HepG2 (cell line): ENCODE measurements at regions not wholly inside any gene's neighbourhood (a gene's known extent, or its start where the extent isn't known, plus 50 kb on each side); places are given as distances from the start of the nearest gene placed in this dataset.

ENCODE experiments used
- AGO1 ChIP-seq: fragments of 200-400 bp; formaldehyde crosslinking; IDR thresholded peaks from 2 replicates; pipeline ENCODE4 v1.6.1; 2017; ENCODE audit warnings: mild to moderate bottlenecking, low read depth, low read length, moderate library complexity; ENCODE audit not compliant: poor library complexity, severe bottlenecking
- CBX1 ChIP-seq: IDR thresholded peaks from one replicate; pipeline ENCODE4 v1.6.1; 2016; ENCODE audit warnings: antibody characterized with exemption, low read depth
- EZH2 ChIP-seq: conservative IDR thresholded peaks from 2 replicates; pipeline ENCODE4 v1.6.1; 2012; ENCODE audit warnings: mild to moderate bottlenecking, low read depth, low read length, moderate library complexity
- FOXM1 ChIP-seq: sonication (generic); formaldehyde crosslinking; IDR thresholded peaks from 2 replicates; pipeline ENCODE4 v1.5.0; 2020; ENCODE audit warnings: missing genetic modification reagents
- GZF1 ChIP-seq: sonication (generic); formaldehyde crosslinking; IDR thresholded peaks from 2 replicates; pipeline ENCODE4 v1.5.1; 2020; ENCODE audit warnings: mild to moderate bottlenecking, missing genetic modification reagents
- MAFK ChIP-seq, 2 experiments: IDR thresholded peaks in 1 of 2; conservative IDR thresholded peaks in 1 of 2; 2 replicates each; pipeline ENCODE4 v1.6.1; 2011; ENCODE audit warnings: improper control_type of control experiment in 2 of 2, low read length in 2 of 2
- NCOA2 ChIP-seq: sonication (generic); formaldehyde crosslinking; IDR thresholded peaks from 2 replicates; pipeline ENCODE4 v1.8.0; 2022; ENCODE audit warnings: inconsistent platforms
- REPIN1 ChIP-seq: sonication (generic); formaldehyde crosslinking; IDR thresholded peaks from 2 replicates; pipeline ENCODE4 v1.8.0; 2022; ENCODE audit warnings: missing genetic modification reagents, low read depth, mild to moderate bottlenecking, borderline replicate concordance
- SIN3A ChIP-seq: IDR thresholded peaks from 2 replicates; pipeline ENCODE4 v1.6.1; 2011; ENCODE audit warnings: low read depth, mild to moderate bottlenecking, control low read depth, low read length, borderline replicate concordance
- ZC3H4 ChIP-seq: sonication (generic); formaldehyde crosslinking; IDR thresholded peaks from 2 replicates; pipeline ENCODE4 v1.4.0; 2020; ENCODE audit warnings: missing genetic modification reagents, borderline replicate concordance
- ZFP41 ChIP-seq: sonication (generic); formaldehyde crosslinking; IDR thresholded peaks from 2 replicates; pipeline ENCODE4 v1.4.0; 2020; ENCODE audit warnings: mild to moderate bottlenecking, missing genetic modification reagents, borderline replicate concordance
- ZNF292 ChIP-seq: sonication (generic); formaldehyde crosslinking; IDR thresholded peaks from 2 replicates; pipeline ENCODE4 v1.8.1; 2022; ENCODE audit warnings: mild to moderate bottlenecking, low read depth, missing genetic modification reagents, borderline replicate concordance
- ZNF34 ChIP-seq: sonication (generic); formaldehyde crosslinking; IDR thresholded peaks from 2 replicates; pipeline ENCODE4 v1.4.0; 2020; ENCODE audit warnings: mild to moderate bottlenecking, missing genetic modification reagents, borderline replicate concordance
- ZNF446 ChIP-seq: sonication (generic); formaldehyde crosslinking; IDR thresholded peaks from 2 replicates; pipeline ENCODE4 v1.5.0; 2020; ENCODE audit warnings: mild to moderate bottlenecking, missing genetic modification reagents
- ZNF607 ChIP-seq: sonication (generic); formaldehyde crosslinking; IDR thresholded peaks from 2 replicates; pipeline ENCODE4 v1.5.1; 2020; ENCODE audit warnings: missing genetic modification reagents, mild to moderate bottlenecking, borderline replicate concordance
- ZNF83 ChIP-seq: sonication (generic); formaldehyde crosslinking; IDR thresholded peaks from 2 replicates; pipeline ENCODE4 v1.4.0; 2020; ENCODE audit warnings: missing genetic modification reagents, mild to moderate bottlenecking, borderline replicate concordance
- TF ChIP-seq, protein P1 (sequence below): sonication (generic); formaldehyde crosslinking; IDR thresholded peaks from 2 replicates; pipeline ENCODE4 v1.8.0; 2022; ENCODE audit warnings: mild to moderate bottlenecking, missing genetic modification reagents
- TF ChIP-seq, protein P2 (sequence below): sonication (generic); formaldehyde crosslinking; IDR thresholded peaks from 2 replicates; pipeline ENCODE4 v1.4.0; 2020; ENCODE audit warnings: missing genetic modification reagents
- TF ChIP-seq, protein P3 (sequence below): sonication (generic); formaldehyde crosslinking; IDR thresholded peaks from 2 replicates; pipeline ENCODE4 v1.5.0; 2020; ENCODE audit warnings: missing genetic modification reagents
- TF ChIP-seq, protein P4 (sequence below): sonication (generic); formaldehyde crosslinking; IDR thresholded peaks from 2 replicates; pipeline ENCODE4 v1.4.0; 2020; ENCODE audit warnings: mild to moderate bottlenecking, missing genetic modification reagents
- TF ChIP-seq, protein P5 (sequence below): IDR thresholded peaks from 2 replicates; pipeline ENCODE4 v1.6.1; 2016; ENCODE audit warnings: missing compliant biosample characterization, missing genetic modification reagents, borderline replicate concordance
- TF ChIP-seq, protein P6 (sequence below): sonication (generic); formaldehyde crosslinking; IDR thresholded peaks from 2 replicates; pipeline ENCODE4 v1.4.0; 2020; ENCODE audit warnings: mild to moderate bottlenecking, missing genetic modification reagents
- TF ChIP-seq, protein P7 (sequence below): IDR thresholded peaks from 2 replicates; pipeline ENCODE4 v1.6.1; 2012; ENCODE audit warnings: inconsistent platforms
- TF ChIP-seq, protein P8 (sequence below): sonication (generic); formaldehyde crosslinking; IDR thresholded peaks from 2 replicates; pipeline ENCODE4 v1.4.0; 2020; ENCODE audit warnings: missing genetic modification reagents

DNA sequence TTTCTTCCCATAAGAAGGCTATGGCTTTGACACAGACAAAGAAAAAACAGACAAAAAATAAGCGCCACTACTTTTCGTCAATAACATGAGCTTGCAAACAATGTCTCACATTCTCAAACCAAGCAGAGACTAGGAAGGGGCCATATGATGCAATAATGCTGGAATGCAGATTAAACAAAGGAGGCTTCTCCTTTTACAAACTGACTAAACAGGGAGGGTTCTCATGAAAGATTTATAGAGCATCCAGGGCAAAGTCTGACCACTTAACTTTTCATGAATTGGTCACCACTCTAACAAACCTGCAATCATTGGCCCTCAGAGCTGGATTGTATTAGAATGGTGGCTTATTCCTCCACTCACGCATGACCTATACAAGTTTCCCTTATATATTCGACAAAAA lies 663.3 kb upstream of the CHAC2 start (continued):
- TF ChIP-seq, protein P1, sequence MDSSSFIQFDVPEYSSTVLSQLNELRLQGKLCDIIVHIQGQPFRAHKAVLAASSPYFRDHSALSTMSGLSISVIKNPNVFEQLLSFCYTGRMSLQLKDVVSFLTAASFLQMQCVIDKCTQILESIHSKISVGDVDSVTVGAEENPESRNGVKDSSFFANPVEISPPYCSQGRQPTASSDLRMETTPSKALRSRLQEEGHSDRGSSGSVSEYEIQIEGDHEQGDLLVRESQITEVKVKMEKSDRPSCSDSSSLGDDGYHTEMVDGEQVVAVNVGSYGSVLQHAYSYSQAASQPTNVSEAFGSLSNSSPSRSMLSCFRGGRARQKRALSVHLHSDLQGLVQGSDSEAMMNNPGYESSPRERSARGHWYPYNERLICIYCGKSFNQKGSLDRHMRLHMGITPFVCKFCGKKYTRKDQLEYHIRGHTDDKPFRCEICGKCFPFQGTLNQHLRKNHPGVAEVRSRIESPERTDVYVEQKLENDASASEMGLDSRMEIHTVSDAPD (CRISPR knock-in tag), result no peak
- TF ChIP-seq CBX1 (no peak), ZNF292 (CRISPR knock-in tag) (no peak), REPIN1 (CRISPR knock-in tag) (no peak), FOXM1 (no peak), SIN3A (no peak), ZNF83 (CRISPR knock-in tag) (no peak), ZNF607 (CRISPR knock-in tag) (no peak), ZFP41 (CRISPR knock-in tag) (no peak), MAFK (conservative IDR thresholded peaks at IDR 0.05 in 1 of 2, IDR thresholded peaks at IDR 0.05 in 1 of 2; ENCODE audit: low read length in 2 of 2) (no peak), ZC3H4 (no peak), EZH2 (no peak), ZNF446 (CRISPR knock-in tag) (no peak), AGO1 (no peak), ZNF34 (no peak), NCOA2 (peak; percentile 75), GZF1 (CRISPR knock-in tag) (no peak)
- TF ChIP-seq, protein P2, sequence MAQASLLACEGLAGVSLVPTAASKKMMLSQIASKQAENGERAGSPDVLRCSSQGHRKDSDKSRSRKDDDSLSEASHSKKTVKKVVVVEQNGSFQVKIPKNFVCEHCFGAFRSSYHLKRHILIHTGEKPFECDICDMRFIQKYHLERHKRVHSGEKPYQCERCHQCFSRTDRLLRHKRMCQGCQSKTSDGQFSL (CRISPR knock-in tag), result no peak
- TF ChIP-seq, protein P3, sequence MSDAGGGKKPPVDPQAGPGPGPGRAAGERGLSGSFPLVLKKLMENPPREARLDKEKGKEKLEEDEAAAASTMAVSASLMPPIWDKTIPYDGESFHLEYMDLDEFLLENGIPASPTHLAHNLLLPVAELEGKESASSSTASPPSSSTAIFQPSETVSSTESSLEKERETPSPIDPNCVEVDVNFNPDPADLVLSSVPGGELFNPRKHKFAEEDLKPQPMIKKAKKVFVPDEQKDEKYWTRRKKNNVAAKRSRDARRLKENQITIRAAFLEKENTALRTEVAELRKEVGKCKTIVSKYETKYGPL (CRISPR knock-in tag), result no peak
- TF ChIP-seq, protein P4, sequence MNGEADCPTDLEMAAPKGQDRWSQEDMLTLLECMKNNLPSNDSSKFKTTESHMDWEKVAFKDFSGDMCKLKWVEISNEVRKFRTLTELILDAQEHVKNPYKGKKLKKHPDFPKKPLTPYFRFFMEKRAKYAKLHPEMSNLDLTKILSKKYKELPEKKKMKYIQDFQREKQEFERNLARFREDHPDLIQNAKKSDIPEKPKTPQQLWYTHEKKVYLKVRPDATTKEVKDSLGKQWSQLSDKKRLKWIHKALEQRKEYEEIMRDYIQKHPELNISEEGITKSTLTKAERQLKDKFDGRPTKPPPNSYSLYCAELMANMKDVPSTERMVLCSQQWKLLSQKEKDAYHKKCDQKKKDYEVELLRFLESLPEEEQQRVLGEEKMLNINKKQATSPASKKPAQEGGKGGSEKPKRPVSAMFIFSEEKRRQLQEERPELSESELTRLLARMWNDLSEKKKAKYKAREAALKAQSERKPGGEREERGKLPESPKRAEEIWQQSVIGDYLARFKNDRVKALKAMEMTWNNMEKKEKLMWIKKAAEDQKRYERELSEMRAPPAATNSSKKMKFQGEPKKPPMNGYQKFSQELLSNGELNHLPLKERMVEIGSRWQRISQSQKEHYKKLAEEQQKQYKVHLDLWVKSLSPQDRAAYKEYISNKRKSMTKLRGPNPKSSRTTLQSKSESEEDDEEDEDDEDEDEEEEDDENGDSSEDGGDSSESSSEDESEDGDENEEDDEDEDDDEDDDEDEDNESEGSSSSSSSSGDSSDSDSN, result no peak
- TF ChIP-seq, protein P5, sequence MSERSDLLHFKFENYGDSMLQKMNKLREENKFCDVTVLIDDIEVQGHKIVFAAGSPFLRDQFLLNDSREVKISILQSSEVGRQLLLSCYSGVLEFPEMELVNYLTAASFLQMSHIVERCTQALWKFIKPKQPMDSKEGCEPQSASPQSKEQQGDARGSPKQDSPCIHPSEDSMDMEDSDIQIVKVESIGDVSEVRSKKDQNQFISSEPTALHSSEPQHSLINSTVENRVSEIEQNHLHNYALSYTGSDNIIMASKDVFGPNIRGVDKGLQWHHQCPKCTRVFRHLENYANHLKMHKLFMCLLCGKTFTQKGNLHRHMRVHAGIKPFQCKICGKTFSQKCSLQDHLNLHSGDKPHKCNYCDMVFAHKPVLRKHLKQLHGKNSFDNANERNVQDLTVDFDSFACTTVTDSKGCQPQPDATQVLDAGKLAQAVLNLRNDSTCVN, result no peak
- TF ChIP-seq, protein P6, sequence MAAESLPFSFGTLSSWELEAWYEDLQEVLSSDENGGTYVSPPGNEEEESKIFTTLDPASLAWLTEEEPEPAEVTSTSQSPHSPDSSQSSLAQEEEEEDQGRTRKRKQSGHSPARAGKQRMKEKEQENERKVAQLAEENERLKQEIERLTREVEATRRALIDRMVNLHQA, result no peak
- TF ChIP-seq, protein P7, sequence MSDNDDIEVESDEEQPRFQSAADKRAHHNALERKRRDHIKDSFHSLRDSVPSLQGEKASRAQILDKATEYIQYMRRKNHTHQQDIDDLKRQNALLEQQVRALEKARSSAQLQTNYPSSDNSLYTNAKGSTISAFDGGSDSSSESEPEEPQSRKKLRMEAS, result no peak
- TF ChIP-seq, protein P8, sequence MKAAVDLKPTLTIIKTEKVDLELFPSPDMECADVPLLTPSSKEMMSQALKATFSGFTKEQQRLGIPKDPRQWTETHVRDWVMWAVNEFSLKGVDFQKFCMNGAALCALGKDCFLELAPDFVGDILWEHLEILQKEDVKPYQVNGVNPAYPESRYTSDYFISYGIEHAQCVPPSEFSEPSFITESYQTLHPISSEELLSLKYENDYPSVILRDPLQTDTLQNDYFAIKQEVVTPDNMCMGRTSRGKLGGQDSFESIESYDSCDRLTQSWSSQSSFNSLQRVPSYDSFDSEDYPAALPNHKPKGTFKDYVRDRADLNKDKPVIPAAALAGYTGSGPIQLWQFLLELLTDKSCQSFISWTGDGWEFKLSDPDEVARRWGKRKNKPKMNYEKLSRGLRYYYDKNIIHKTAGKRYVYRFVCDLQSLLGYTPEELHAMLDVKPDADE, result no peak
